ENCODE measurements at regions not wholly inside any gene's neighbourhood (a gene's known extent, or its start where the extent isn't known, plus 50 kb on each side); places are given as distances from the start of the nearest gene placed in this dataset.
A peak's percentile ranks its signal among the peaks of the same experiment; 100 is the strongest.

- Histone ChIP-seq H3K9me3 (ENCODE audit: low read depth) (no peaks in the 10 kb centered on the region), H3K4me3 (no peak overlapping the region), H3K27me3 (no peaks in the 10 kb centered on the region), H3K4me1 (ENCODE audit: low read depth) (peaks cover 7% of the 10 kb centered on the region), H3K36me3 (no peaks in the 10 kb centered on the region), H3K27ac (no peak overlapping the region)
- no peak for DNase-seq (ENCODE audit: low read depth in 1 of 2, low spot score in 1 of 2)
- TF ChIP-seq CTCF (IDR thresholded peaks at IDR 0.05; ENCODE audit: low read depth, low read length), result no peak
Observed at GRCh38 chr6:100096936-100097335, 102.9 kb upstream of the MCHR2 start.

- H3K27me3 ChIP-seq, result no peaks in the 10 kb centered on the region
Observed at GRCh38 chr6:100096341-100096740, 102.3 kb upstream of the MCHR2 start.

GRCh38 chr6:100093405-100093804, 99.4 kb upstream of the MCHR2 start:
- no peaks in the 10 kb centered on the region for H3K36me3 ChIP-seq
- H3K27ac ChIP-seq, result no peak overlapping the region
- H3K27me3 ChIP-seq, result no peaks in the 10 kb centered on the region
- DNase-seq (ENCODE audit: low read depth in 1 of 2, low spot score in 1 of 2), result no peak
- no peaks in the 10 kb centered on the region for H3K9me3 ChIP-seq (ENCODE audit: low read depth)
- TF ChIP-seq CTCF (IDR thresholded peaks at IDR 0.05; ENCODE audit: low read depth, low read length), result no peak
- H3K4me1 ChIP-seq (ENCODE audit: low read depth), result no peaks in the 10 kb centered on the region
- no peak overlapping the region for H3K4me3 ChIP-seq

More at GRCh38 chr6:100096341-100096740, 102.3 kb upstream of the MCHR2 start:
- no peak for DNase-seq (ENCODE audit: low read depth in 1 of 2, low spot score in 1 of 2)
- no peak for TF ChIP-seq CTCF (IDR thresholded peaks at IDR 0.05; ENCODE audit: low read depth, low read length)
- H3K4me1 ChIP-seq (ENCODE audit: low read depth), result peaks cover 7% of the 10 kb centered on the region
- H3K36me3 ChIP-seq, result no peaks in the 10 kb centered on the region
- H3K4me3 ChIP-seq, result no peak overlapping the region
- H3K27ac ChIP-seq, result no peak overlapping the region
- H3K9me3 ChIP-seq (ENCODE audit: low read depth), result no peaks in the 10 kb centered on the region

- peak in 1 of 2 donors; percentile 58 for DNase-seq (ENCODE audit: low read depth in 1 of 2, low spot score in 1 of 2)
- H3K36me3 ChIP-seq, result no peaks in the 10 kb centered on the region
- H3K27me3 ChIP-seq, result no peaks in the 10 kb centered on the region
- no peaks in the 10 kb centered on the region for H3K9me3 ChIP-seq (ENCODE audit: low read depth)
- no peak overlapping the region for H3K27ac ChIP-seq
- H3K4me3 ChIP-seq, result no peak overlapping the region
- H3K4me1 ChIP-seq (ENCODE audit: low read depth), result no peaks in the 10 kb centered on the region
- no peak for TF ChIP-seq CTCF (IDR thresholded peaks at IDR 0.05; ENCODE audit: low read depth, low read length)
Observed at GRCh38 chr6:100088009-100088408, 94.0 kb upstream of the MCHR2 start.

GRCh38 chr6:100084991-100085364, 91.0 kb upstream of the MCHR2 start:
- no peak for TF ChIP-seq CTCF (IDR thresholded peaks at IDR 0.05; ENCODE audit: low read depth, low read length)
- no peaks in the 10 kb centered on the region for H3K27me3 ChIP-seq
- no peaks in the 10 kb centered on the region for H3K9me3 ChIP-seq (ENCODE audit: low read depth)
- no peaks in the 10 kb centered on the region for H3K36me3 ChIP-seq
- H3K27ac ChIP-seq, result no peak overlapping the region
- no peak overlapping the region for H3K4me3 ChIP-seq
- no peaks in the 10 kb centered on the region for H3K4me1 ChIP-seq (ENCODE audit: low read depth)
- peak in 1 of 2 donors; percentile 56 for DNase-seq (ENCODE audit: low read depth in 1 of 2, low spot score in 1 of 2)
